Astrocyte (in vitro differentiated cells and primary cell): ENCODE measurements at regions not wholly inside any gene's neighbourhood (a gene's known extent, or its start where the extent isn't known, plus 50 kb on each side); places are given as distances from the start of the nearest gene placed in this dataset.
A peak's percentile ranks its signal among the peaks of the same experiment; 100 is the strongest.

Experiments
- DNase-seq: peaks from one replicate; pipeline ENCODE4 v3.0.0-alpha.2; 2010; ENCODE audit warnings: low read depth
- FAIRE-seq: peaks from 2 replicates; lab custom pipeline; 2011; peaks lifted over from hg19 to GRCh38; lab: Jason Lieb, UNC
- H2AFZ ChIP-seq: 2 replicates; pipeline ENCODE4 v1.6.0; 2012; ENCODE audit warnings: low read depth, low read length, inconsistent platforms
- H3K27ac ChIP-seq: 2 replicates; pipeline ENCODE4 v1.5.1; 2011; ENCODE audit warnings: low read depth, low read length, inconsistent platforms
- H3K27me3 ChIP-seq: 2 replicates; pipeline ENCODE4 v1.6.0; 2011; ENCODE audit warnings: low read length, inconsistent platforms; ENCODE audit not compliant: insufficient read depth
- H3K36me3 ChIP-seq: 2 replicates; pipeline ENCODE4 v1.5.1; 2011; ENCODE audit warnings: low read length, inconsistent platforms; ENCODE audit not compliant: insufficient read depth
- H3K4me1 ChIP-seq: 2 replicates; pipeline ENCODE4 v1.5.1; 2011; ENCODE audit warnings: low read length, inconsistent platforms; ENCODE audit not compliant: insufficient read depth
- H3K4me2 ChIP-seq: 2 replicates; pipeline ENCODE4 v1.6.0; 2012; ENCODE audit warnings: low read length, inconsistent platforms
- H3K4me3 ChIP-seq: 2 replicates; pipeline ENCODE4 v1.5.1; 2011; ENCODE audit warnings: low read depth, mild to moderate bottlenecking, low read length, inconsistent platforms; ENCODE audit not compliant: insufficient read depth
- H3K79me2 ChIP-seq: 2 replicates; pipeline ENCODE4 v1.6.0; 2012; ENCODE audit warnings: mild to moderate bottlenecking, low read length, inconsistent platforms; ENCODE audit not compliant: insufficient read depth
- H3K9ac ChIP-seq: 2 replicates; pipeline ENCODE4 v1.6.0; 2012; ENCODE audit warnings: mild to moderate bottlenecking, low read length, inconsistent platforms
- H3K9me3 ChIP-seq: 2 replicates; pipeline ENCODE4 v1.5.1; 2012; ENCODE audit warnings: low read depth, mild to moderate bottlenecking, low read length, inconsistent platforms; ENCODE audit not compliant: insufficient read depth
- H4K20me1 ChIP-seq: 2 replicates; pipeline ENCODE4 v1.6.0; 2012; ENCODE audit warnings: low read length, inconsistent platforms; ENCODE audit not compliant: insufficient read depth
- H3K27ac Mint-ChIP-seq: one replicate; pipeline ENCODE4 v1.8.0; 2021; ENCODE audit warnings: mild to moderate bottlenecking, mixed read lengths; ENCODE audit not compliant: unreplicated experiment
- H3K27me3 Mint-ChIP-seq: one replicate; pipeline ENCODE4 v1.8.0; 2021; ENCODE audit warnings: low read depth, mixed read lengths; ENCODE audit not compliant: unreplicated experiment
- H3K36me3 Mint-ChIP-seq: one replicate; pipeline ENCODE4 v1.8.0; 2021; ENCODE audit warnings: low read depth, mixed read lengths; ENCODE audit not compliant: unreplicated experiment
- H3K4me1 Mint-ChIP-seq: one replicate; pipeline ENCODE4 v1.8.0; 2021; ENCODE audit warnings: low read depth, mixed read lengths; ENCODE audit not compliant: unreplicated experiment
- H3K4me3 Mint-ChIP-seq: one replicate; pipeline ENCODE4 v1.8.0; 2021; ENCODE audit warnings: mild to moderate bottlenecking, moderate library complexity, mixed read lengths; ENCODE audit not compliant: unreplicated experiment
- H3K9me3 Mint-ChIP-seq: one replicate; pipeline ENCODE4 v1.8.0; 2021; ENCODE audit warnings: mild to moderate bottlenecking, mixed read lengths; ENCODE audit not compliant: unreplicated experiment
- CTCF ChIP-seq: IDR thresholded peaks from 2 replicates; pipeline ENCODE4 v1.5.1; 2011; ENCODE audit warnings: low read depth, mild to moderate bottlenecking, inconsistent platforms, low read length, moderate library complexity; ENCODE audit not compliant: insufficient read depth
- EZH2 ChIP-seq: IDR thresholded peaks from 2 replicates; pipeline ENCODE4 v1.6.1; 2012; ENCODE audit warnings: mild to moderate bottlenecking, low read length, inconsistent platforms; ENCODE audit not compliant: insufficient read depth

GRCh38 chr22:25402501-25403283 lies 161.8 kb upstream of the GRK3 start:
- no peaks in the 10 kb centered on the region for H3K27me3 ChIP-seq
- peak overlapping the region; percentile 89 for H3K4me2 ChIP-seq
- H3K4me3 Mint-ChIP-seq = peak overlapping the region; percentile 17
- peak overlapping the region; percentile 33 for H3K4me3 ChIP-seq
- peak; percentile 61 for DNase-seq
- H3K36me3 Mint-ChIP-seq = no peaks in the 10 kb centered on the region
- FAIRE-seq = no peak
- H3K79me2 ChIP-seq = peaks cover 34% of the 10 kb centered on the region
- H3K9ac ChIP-seq = peak overlapping the region; percentile 80
- H3K27ac Mint-ChIP-seq = no peak overlapping the region
- H3K9me3 ChIP-seq = no peaks in the 10 kb centered on the region
- H3K9me3 Mint-ChIP-seq = no peaks in the 10 kb centered on the region
- TF ChIP-seq CTCF (no peak), EZH2 (no peak)
- peaks cover 62% of the 10 kb centered on the region for H4K20me1 ChIP-seq
- H3K27ac ChIP-seq = no peak overlapping the region
- H3K27me3 Mint-ChIP-seq = peaks cover 15% of the 10 kb centered on the region
- H2AFZ ChIP-seq = no peak overlapping the region
- H3K4me1 ChIP-seq = peaks cover 33% of the 10 kb centered on the region
- H3K36me3 ChIP-seq = no peaks in the 10 kb centered on the region
- peaks cover 24% of the 10 kb centered on the region for H3K4me1 Mint-ChIP-seq

- Histone ChIP-seq H2AFZ (no peak overlapping the region), H3K4me1 (peaks cover 33% of the 10 kb centered on the region), H3K4me3 (peak overlapping the region; percentile 33), H3K27ac (no peak overlapping the region), H3K79me2 (peaks cover 30% of the 10 kb centered on the region), H3K9ac (peak overlapping the region; percentile 80), H3K4me2 (peak overlapping the region; percentile 89), H3K27me3 (no peaks in the 10 kb centered on the region), H4K20me1 (peaks cover 57% of the 10 kb centered on the region), H3K9me3 (no peaks in the 10 kb centered on the region), H3K36me3 (no peaks in the 10 kb centered on the region)
- no peak for FAIRE-seq
- peak overlapping the region; percentile 91 for H3K4me3 Mint-ChIP-seq
- no peak overlapping the region for H3K27ac Mint-ChIP-seq
- H3K4me1 Mint-ChIP-seq = peaks cover 24% of the 10 kb centered on the region
- no peak for DNase-seq
- no peaks in the 10 kb centered on the region for H3K9me3 Mint-ChIP-seq
- no peaks in the 10 kb centered on the region for H3K36me3 Mint-ChIP-seq
- peaks cover 17% of the 10 kb centered on the region for H3K27me3 Mint-ChIP-seq
- TF ChIP-seq CTCF = no peak
- no peak for TF ChIP-seq EZH2
These were observed 161.1 kb upstream of the GRK3 start for GRCh38 chr22:25403284-25403810.
